GM21825 (cell line): ENCODE measurements at regions not wholly inside any gene's neighbourhood (a gene's known extent, or its start where the extent isn't known, plus 50 kb on each side); places are given as distances from the start of the nearest gene placed in this dataset.

Source experiments
- ATAC-seq: cut with Tn5 transposase; IDR thresholded peaks from one replicate; pipeline ENCODE4 v1.9.1; 2021; ENCODE audit warnings: mild to moderate bottlenecking, moderate library complexity; ENCODE audit not compliant: unreplicated experiment

DNA sequence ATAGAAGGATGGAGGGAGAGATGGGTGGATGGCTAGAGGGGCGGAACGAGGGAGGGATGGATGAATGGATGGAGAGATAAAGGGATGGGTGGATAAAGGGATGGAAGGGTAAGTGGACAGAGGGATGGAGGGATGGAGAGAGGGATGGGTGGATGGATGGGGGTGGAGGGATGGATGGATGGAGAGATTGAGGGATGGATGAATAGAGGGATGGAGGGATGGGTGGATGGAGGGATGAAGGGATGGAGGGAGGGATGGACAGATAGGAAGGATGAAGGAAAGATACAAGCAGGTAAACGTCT lies 313.3 kb downstream of the UACA start:
- no peak for ATAC-seq

GRCh38 chr15:70449311-70450141 lies 313.8 kb downstream of the UACA start:
- ATAC-seq = no peak

DNA sequence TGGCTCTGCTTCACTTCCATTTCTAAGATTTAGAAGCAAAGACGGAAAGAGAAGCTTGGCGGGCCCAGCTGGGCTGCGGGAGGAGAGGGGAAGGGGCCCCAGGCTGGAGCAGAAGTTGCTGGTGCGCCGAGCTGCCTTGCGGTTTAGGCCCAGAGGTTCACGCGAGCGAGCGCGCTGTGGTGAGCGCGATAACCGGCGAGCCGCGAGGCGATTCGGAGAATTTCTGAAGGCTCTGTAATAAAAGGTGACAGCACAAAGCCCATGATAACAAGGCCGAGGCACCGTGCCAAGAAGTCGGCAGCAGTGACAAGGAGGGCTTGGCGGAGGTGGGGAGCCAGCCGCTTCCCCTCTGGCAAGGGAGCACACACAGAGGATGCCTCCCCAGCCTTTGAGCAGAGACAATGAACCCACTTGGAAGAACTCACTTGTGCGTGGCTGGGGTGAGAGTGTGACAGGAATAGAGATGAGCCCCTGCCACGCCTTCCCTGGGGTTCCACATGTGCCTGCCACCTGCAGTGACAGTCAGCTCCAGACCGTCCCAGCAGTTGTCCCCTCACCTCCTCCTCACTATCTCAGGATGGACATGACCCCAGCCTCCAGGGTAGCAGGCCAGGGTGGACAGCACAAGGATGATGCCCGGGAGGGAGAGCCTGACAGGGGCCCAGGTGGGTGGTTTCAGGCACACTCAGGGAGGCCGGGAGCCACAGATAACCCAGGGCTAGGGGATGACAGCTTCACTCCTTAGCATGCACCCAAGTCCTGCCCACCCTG lies 315.2 kb downstream of the UACA start:
- ATAC-seq = no peak

- ATAC-seq = no peak
Observed at GRCh38 chr15:70447521-70447920, 315.8 kb downstream of the UACA start.

DNA sequence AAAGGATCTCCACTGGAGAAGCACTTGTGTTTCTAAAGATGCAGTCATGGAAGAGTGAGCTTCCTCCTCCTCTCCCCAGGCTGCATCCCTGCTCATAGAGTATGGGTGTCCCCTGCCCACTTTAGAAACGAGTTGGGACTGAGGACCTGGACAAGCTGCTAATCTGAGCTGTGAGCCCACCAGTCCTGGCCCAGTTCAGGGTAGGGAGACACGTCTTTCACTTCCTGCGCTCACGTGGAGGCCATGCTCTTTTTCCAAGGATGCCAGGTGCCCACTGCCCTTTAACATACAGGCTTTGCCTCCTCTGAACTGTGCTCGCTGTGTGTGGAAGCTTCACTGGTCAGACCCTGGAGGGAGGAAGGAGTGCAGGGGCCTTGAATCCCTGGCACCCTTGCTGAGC lies 316.3 kb downstream of the UACA start:
- ATAC-seq = no peak

GRCh38 chr15:70443486-70444273 lies 319.7 kb downstream of the UACA start:
- ATAC-seq = no peak

GRCh38 chr15:70442616-70443321 lies 320.6 kb downstream of the UACA start:
- ATAC-seq = no peak

DNA sequence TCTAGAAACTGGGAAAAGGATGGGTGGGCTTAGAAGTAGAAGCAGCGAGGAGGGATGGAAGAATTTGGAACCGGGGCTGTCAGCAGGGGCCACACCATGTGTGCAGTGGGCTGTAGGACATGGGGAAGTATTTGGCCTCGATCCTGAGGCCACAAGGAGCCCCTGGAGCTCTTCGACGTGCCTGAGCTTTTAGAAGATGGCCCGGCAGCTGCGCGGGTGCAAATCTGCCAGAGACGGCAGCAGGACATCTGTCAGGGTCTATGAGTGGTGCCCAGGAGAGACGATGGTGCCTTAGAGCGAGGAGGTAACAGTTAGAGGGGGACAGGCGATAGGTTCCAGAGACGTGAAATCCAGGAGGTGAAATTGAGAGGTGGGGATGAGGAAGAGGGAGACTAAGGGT lies 321.1 kb downstream of the UACA start:
- no peak for ATAC-seq

DNA sequence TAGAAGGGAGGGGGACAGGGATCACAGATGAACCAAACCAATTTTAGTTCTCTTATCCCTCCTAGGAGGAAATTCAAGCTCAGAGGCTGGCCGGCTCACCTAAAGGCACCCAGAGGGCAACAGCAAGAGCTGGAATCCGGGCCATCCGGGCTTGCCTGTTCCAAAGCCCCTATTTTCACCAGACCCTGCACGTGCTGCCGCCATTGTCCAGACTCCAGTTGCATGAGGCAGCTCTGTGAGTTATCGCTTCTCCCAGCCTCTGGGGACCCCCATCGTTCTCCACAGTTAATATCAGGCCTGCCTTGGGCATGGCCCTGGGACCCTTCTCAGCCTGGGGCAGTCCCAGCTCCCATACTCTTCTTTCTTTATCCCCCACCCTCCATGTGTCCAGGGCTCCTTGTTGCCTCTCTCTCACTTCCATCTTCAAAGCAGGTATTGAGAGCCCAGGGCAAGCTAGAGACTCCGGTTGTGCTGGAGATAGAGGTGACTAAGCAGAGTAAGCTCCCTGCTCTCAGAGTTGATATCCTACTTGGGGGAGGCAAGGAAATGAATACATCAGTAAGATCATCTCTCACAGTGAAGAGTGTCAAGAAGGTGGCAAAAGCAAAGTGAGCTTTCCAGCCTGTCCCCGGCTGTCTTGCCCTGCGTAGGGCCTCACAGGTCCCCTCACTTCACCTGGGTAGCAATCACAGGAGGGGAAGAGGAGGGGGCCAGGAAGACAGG lies 322.8 kb downstream of the UACA start:
- ATAC-seq = no peak

GRCh38 chr15:70439880-70440279 lies 323.5 kb downstream of the UACA start:
- no peak for ATAC-seq

GRCh38 chr15:70439304-70439877 lies 324.0 kb downstream of the UACA start:
- ATAC-seq = no peak

- ATAC-seq = no peak
Observed at GRCh38 chr15:70438776-70439175, 324.6 kb downstream of the UACA start.

DNA sequence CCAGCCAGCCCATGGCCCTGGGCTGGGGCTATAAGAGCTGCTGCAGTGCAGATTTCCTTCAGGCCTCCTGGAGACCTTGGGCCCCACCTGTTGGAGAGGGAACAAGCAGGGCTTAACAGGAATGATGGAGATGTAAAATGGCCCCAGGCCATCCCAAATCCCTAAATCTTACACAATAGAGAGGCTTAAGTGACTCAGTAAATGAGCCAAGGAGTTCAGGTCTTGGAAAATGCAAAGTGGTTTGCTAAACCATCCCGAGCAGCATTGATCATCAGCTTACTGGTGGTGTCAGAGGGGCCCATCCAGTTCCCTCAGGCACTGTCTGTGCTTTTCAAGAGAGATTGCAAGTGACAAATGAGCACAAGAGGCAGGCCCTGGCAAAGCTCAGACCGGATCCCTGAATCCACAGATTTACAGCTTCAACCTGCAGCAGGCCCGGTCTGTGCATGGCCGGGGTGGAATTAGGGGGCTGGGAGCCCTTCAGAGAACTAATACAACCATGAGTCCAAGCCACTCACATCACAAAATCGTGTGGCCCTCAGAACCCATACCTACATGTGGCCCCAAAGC lies 325.4 kb downstream of the UACA start:
- ATAC-seq = no peak

DNA sequence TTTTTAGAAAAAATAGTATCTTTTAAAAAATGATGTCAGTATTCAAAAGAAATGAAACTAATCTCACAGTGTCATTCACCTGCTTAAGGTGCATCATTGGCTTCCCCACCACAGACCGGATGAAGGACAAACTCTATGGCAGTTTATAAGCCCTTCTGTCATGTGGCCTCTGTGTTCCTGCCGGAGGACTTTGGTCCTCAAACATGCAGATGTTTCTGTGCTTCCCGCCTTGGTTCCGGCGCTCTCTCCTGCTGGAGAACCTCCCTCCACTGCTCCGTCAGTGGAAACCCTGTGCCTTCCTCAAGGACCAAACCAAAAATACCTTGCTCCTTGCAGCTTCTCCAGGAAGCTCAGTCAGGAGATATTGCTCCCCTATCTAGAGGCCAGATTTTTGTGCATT lies 326.3 kb downstream of the UACA start:
- ATAC-seq = no peak

- ATAC-seq = no peak
Observed at GRCh38 chr15:70436428-70436827, 326.9 kb downstream of the UACA start.

DNA sequence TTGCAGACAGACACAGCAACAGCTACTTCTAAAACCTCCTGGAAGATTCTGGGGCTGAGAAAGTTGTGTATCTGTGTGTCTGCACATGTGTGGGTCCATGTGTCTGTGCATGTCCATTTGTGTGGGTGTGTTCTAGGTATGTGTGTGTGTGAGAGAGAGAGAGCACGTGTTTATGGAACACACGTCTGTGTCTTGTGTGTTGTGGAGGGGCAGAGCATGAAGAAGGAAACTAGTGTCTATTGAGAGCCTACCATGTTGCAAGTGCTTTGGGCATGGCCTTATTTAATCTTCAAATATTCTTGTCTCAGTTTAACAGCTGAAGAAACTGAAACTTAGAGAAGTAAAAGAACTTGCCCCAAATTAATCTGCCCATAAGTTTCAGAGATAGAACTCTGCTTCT lies 327.5 kb downstream of the UACA start:
- ATAC-seq = no peak

- no peak for ATAC-seq
Observed at GRCh38 chr15:70435369-70435768, 328.0 kb downstream of the UACA start.

GRCh38 chr15:70433586-70434324 lies 329.6 kb downstream of the UACA start:
- no peak for ATAC-seq

DNA sequence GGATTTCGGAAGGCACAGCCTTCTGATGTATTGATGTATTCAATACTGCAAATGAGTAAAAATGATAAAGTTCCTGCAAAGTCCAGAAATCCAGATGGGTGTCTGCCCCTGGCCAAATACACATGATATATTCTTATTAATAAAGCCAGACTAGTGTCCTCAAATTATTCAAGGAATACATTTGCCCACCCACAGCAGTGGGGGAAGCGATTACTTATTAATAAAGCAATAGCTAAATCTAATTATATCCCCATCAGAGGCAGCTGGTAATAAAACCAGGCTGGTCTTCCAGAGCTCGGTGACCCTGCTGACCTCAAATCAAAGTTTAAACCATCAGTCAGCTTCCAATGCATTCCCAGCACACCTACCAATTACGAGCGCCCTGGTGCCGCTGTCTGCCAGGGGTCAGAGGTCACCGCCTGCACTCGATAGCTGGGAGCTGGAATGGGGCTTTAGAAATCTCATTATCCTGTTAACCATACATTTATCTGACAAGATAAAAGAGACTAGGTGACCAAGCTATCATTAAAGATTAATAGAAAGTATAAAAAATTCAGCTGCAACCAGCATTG lies 330.3 kb downstream of the UACA start:
- no peak for ATAC-seq
